H9 (cell line): ENCODE measurements at regions not wholly inside any gene's neighbourhood (a gene's known extent, or its start where the extent isn't known, plus 50 kb on each side); places are given as distances from the start of the nearest gene placed in this dataset.

Source experiments
- DNase-seq: peaks from one replicate; pipeline ENCODE4 v3.0.0-alpha.2; 2017
- H2AFZ ChIP-seq: one replicate; pipeline ENCODE4 v1.6.1; 2013; ENCODE audit warnings: mild to moderate bottlenecking, low read length, control low read depth, moderate library complexity
- H2AK5ac ChIP-seq: 2 replicates; pipeline ENCODE4 v1.6.1; 2013; ENCODE audit warnings: low read length, control low read depth, mixed read lengths; ENCODE audit not compliant: insufficient read length
- H2BK120ac ChIP-seq: one replicate; pipeline ENCODE4 v1.6.1; 2013; ENCODE audit warnings: low read depth, mild to moderate bottlenecking, low read length, control low read depth, inconsistent platforms; ENCODE audit not compliant: poor library complexity, severe bottlenecking
- H2BK12ac ChIP-seq: 2 replicates; pipeline ENCODE4 v1.6.1; 2013; ENCODE audit warnings: low read length, control low read depth, mixed read lengths, low read depth; ENCODE audit not compliant: insufficient read length
- H2BK15ac ChIP-seq: 2 replicates; pipeline ENCODE4 v1.6.1; 2013; ENCODE audit warnings: low read depth, low read length, control low read depth
- H2BK20ac ChIP-seq: one replicate; pipeline ENCODE4 v1.6.1; 2013; ENCODE audit warnings: low read depth, mild to moderate bottlenecking, low read length, control low read depth, inconsistent platforms; ENCODE audit not compliant: poor library complexity, severe bottlenecking
- H2BK5ac ChIP-seq: 2 replicates; pipeline ENCODE4 v1.6.1; 2013; ENCODE audit warnings: low read length, control low read depth, mixed read lengths; ENCODE audit not compliant: insufficient read length
- H3K14ac ChIP-seq: 2 replicates; pipeline ENCODE4 v1.6.1; 2013; ENCODE audit warnings: low read length, control low read depth; ENCODE audit not compliant: insufficient read depth
- H3K18ac ChIP-seq: 2 replicates; pipeline ENCODE4 v1.6.1; 2013; ENCODE audit warnings: low read depth, mild to moderate bottlenecking, mixed read lengths, low read length, control low read depth; ENCODE audit not compliant: insufficient read length
- H3K23ac ChIP-seq: 2 replicates; pipeline ENCODE4 v1.6.1; 2013; ENCODE audit warnings: low read length, control low read depth, mixed read lengths, low read depth; ENCODE audit not compliant: insufficient read length
- H3K23me2 ChIP-seq: 2 replicates; pipeline ENCODE4 v1.6.1; 2013; ENCODE audit warnings: low read depth, mild to moderate bottlenecking, mixed read lengths, low read length, control low read depth; ENCODE audit not compliant: insufficient read length, poor library complexity, severe bottlenecking
- H3K27ac ChIP-seq: 2 replicates; pipeline ENCODE4 v1.5.1; 2013; ENCODE audit warnings: low read length, control low read depth, mixed read lengths, low read depth; ENCODE audit not compliant: insufficient read length
- H3K27me3 ChIP-seq: 2 replicates; pipeline ENCODE4 v1.6.1; 2013; ENCODE audit warnings: low read length, control low read depth, inconsistent platforms; ENCODE audit not compliant: insufficient read depth
- H3K4ac ChIP-seq: 2 replicates; pipeline ENCODE4 v1.6.1; 2013; ENCODE audit warnings: low read depth, mild to moderate bottlenecking, control low read depth, inconsistent platforms, low read length, moderate library complexity
- H3K4me1 ChIP-seq: 2 replicates; pipeline ENCODE4 v1.6.1; 2013; ENCODE audit warnings: low read length, control low read depth, inconsistent platforms; ENCODE audit not compliant: insufficient read depth
- H3K4me2 ChIP-seq: 2 replicates; pipeline ENCODE4 v1.6.1; 2013; ENCODE audit warnings: low read length, control low read depth, mixed read lengths; ENCODE audit not compliant: insufficient read length, insufficient read depth
- H3K56ac ChIP-seq: 2 replicates; pipeline ENCODE4 v1.6.1; 2013; ENCODE audit warnings: low read depth, mild to moderate bottlenecking, mixed read lengths, low read length, control low read depth; ENCODE audit not compliant: insufficient read length
- H3K79me1 ChIP-seq: 2 replicates; pipeline ENCODE4 v1.6.1; 2013; ENCODE audit warnings: low read depth, mild to moderate bottlenecking, moderate library complexity, low read length, control low read depth, inconsistent platforms; ENCODE audit not compliant: insufficient read depth, poor library complexity, severe bottlenecking
- H3K79me2 ChIP-seq: 2 replicates; pipeline ENCODE4 v1.6.1; 2013; ENCODE audit warnings: low read length, control low read depth, inconsistent platforms; ENCODE audit not compliant: insufficient read depth
- H3K9ac ChIP-seq: 2 replicates; pipeline ENCODE4 v1.6.1; 2013; ENCODE audit warnings: low read length, control low read depth, mixed read lengths; ENCODE audit not compliant: insufficient read length; ENCODE audit errors: extremely low read depth
- H3K9me3 ChIP-seq: one replicate; pipeline ENCODE4 v1.6.1; 2013; ENCODE audit warnings: low read depth, low read length, inconsistent platforms; ENCODE audit not compliant: control insufficient read depth
- H3T11ph ChIP-seq: one replicate; pipeline ENCODE4 v1.6.1; 2013; ENCODE audit warnings: mild to moderate bottlenecking, low read length, control low read depth, inconsistent platforms
- H4K20me1 ChIP-seq: one replicate; pipeline ENCODE4 v1.6.1; 2013; ENCODE audit not compliant: control insufficient read depth, insufficient read length, insufficient read depth
- H4K5ac ChIP-seq: 2 replicates; pipeline ENCODE4 v1.6.1; 2013; ENCODE audit warnings: low read depth, mild to moderate bottlenecking, mixed read lengths, low read length, control low read depth; ENCODE audit not compliant: insufficient read length
- H4K8ac ChIP-seq: replicated peaks from 2 replicates; pipeline ENCODE4 v1.6.1; 2013; ENCODE audit warnings: low read length, control low read depth, mixed read lengths, low read depth; ENCODE audit not compliant: insufficient read length
- H4K91ac ChIP-seq: 2 replicates; pipeline ENCODE4 v1.6.1; 2013; ENCODE audit warnings: low read depth, mild to moderate bottlenecking, moderate library complexity, mixed read lengths, low read length, control low read depth; ENCODE audit not compliant: insufficient read length
- H3K27ac Mint-ChIP-seq, 3 experiments: 2 replicates in 2 of 3; 3 replicates in 1 of 3; pipeline ENCODE4 v1.8.0; 2020 to 2021; ENCODE audit warnings: mixed read lengths in 3 of 3, mild to moderate bottlenecking in 1 of 3, moderate library complexity in 1 of 3
- H3K27me3 Mint-ChIP-seq: 2 replicates; pipeline ENCODE4 v1.8.0; 2021; ENCODE audit warnings: low read depth, mild to moderate bottlenecking, moderate library complexity, mixed read lengths
- H3K36me3 Mint-ChIP-seq, 3 experiments: 2 replicates in 2 of 3; 3 replicates in 1 of 3; pipeline ENCODE4 v1.8.0; 2020 to 2021; ENCODE audit warnings: low read depth in 3 of 3, mixed read lengths in 3 of 3; ENCODE audit not compliant: insufficient read depth in 1 of 3
- H3K4me1 Mint-ChIP-seq, 2 experiments: 2 replicates each; pipeline ENCODE4 v1.8.0; 2020; ENCODE audit warnings: mixed read lengths in 2 of 2
- H3K4me3 Mint-ChIP-seq, 2 experiments: 2 replicates in 1 of 2; 3 replicates in 1 of 2; pipeline ENCODE4 v1.8.0; 2020 to 2021; ENCODE audit warnings: mild to moderate bottlenecking in 2 of 2, mixed read lengths in 2 of 2, moderate library complexity in 1 of 2
- H3K9me3 Mint-ChIP-seq, 2 experiments: 2 replicates in 1 of 2; 3 replicates in 1 of 2; pipeline ENCODE4 v1.8.0; 2020; ENCODE audit warnings: mild to moderate bottlenecking in 2 of 2, mixed read lengths in 2 of 2, moderate library complexity in 1 of 2
- WGBS: extraction: QIAGEN DNeasy Blood & Tissue Kit; methylation state at CpG from one replicate; pipeline ENCODE4 v1.1.7; 2013; ENCODE audit warnings: missing lambda C conversion rate, low lambda C conversion rate, mixed read lengths; ENCODE audit not compliant: insufficient read length; ENCODE audit errors: extremely low coverage; 5-methylcytosine and 5-hydroxymethylcytosine counted together
- TF ChIP-seq, protein P1 (sequence below): fragments of 200-600 bp; sonication (generic); conservative IDR thresholded peaks from 3 replicates; pipeline ENCODE4 v1.8.0; 2021; ENCODE audit warnings: antibody characterized with exemption, mild to moderate bottlenecking

DNA sequence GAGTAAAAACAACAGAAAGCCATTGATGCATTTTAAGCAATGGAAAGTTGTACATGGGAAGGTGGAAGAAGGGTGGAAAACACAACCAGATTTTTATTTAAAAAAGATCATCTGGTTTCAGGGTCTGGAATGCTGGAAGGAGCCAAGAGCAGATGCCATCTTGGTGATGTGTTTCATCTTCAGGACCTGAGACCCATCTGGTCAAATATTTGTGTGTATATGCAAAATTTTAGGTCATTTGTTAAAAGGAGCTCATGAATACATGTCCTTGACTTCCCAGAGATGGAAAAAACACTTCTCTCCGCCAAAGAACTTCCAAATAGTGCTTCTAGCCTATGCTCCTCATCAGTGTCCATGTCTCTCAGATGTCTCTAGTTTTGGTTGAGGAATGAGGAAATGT lies 110.6 kb upstream of the GDNF start:
- no peak overlapping the region for H4K8ac ChIP-seq
- no peak overlapping the region for H3K56ac ChIP-seq
- no peak overlapping the region for H4K5ac ChIP-seq
- H3K79me2 ChIP-seq, result no peaks in the 10 kb centered on the region
- H3K23ac ChIP-seq, result no peak overlapping the region
- H3K79me1 ChIP-seq, result no peaks in the 10 kb centered on the region
- Mint-ChIP-seq H3K4me1 (no peaks in the 10 kb centered on the region), H3K4me3 (no peak overlapping the region), H3K9me3 (no peaks in the 10 kb centered on the region), H3K27me3 (no peaks in the 10 kb centered on the region), H3K27ac (no peak overlapping the region; a peak in 1 of 7 replicates), H3K36me3 (no peaks in the 10 kb centered on the region)
- no peak overlapping the region for H2BK120ac ChIP-seq
- H4K91ac ChIP-seq, result no peak overlapping the region
- H2AFZ ChIP-seq, result no peak overlapping the region
- no peaks in the 10 kb centered on the region for H3K23me2 ChIP-seq
- H3K27ac ChIP-seq, result no peak overlapping the region
- H3K27me3 ChIP-seq, result no peaks in the 10 kb centered on the region
- no peak overlapping the region for H2BK5ac ChIP-seq
- no peak overlapping the region for H2BK20ac ChIP-seq
- H3K4me2 ChIP-seq, result no peak overlapping the region
- H2BK12ac ChIP-seq, result no peak overlapping the region
- H3K9ac ChIP-seq, result no peak overlapping the region
- no peak overlapping the region for H3T11ph ChIP-seq
- no peak overlapping the region for H2BK15ac ChIP-seq
- no peak overlapping the region for H3K14ac ChIP-seq
- no peak overlapping the region for H2AK5ac ChIP-seq
- no CpG with 5 or more reads among the region's 1 CpG for WGBS
- H4K20me1 ChIP-seq, result no peaks in the 10 kb centered on the region
- no peaks in the 10 kb centered on the region for H3K4me1 ChIP-seq
- TF ChIP-seq, protein P1, sequence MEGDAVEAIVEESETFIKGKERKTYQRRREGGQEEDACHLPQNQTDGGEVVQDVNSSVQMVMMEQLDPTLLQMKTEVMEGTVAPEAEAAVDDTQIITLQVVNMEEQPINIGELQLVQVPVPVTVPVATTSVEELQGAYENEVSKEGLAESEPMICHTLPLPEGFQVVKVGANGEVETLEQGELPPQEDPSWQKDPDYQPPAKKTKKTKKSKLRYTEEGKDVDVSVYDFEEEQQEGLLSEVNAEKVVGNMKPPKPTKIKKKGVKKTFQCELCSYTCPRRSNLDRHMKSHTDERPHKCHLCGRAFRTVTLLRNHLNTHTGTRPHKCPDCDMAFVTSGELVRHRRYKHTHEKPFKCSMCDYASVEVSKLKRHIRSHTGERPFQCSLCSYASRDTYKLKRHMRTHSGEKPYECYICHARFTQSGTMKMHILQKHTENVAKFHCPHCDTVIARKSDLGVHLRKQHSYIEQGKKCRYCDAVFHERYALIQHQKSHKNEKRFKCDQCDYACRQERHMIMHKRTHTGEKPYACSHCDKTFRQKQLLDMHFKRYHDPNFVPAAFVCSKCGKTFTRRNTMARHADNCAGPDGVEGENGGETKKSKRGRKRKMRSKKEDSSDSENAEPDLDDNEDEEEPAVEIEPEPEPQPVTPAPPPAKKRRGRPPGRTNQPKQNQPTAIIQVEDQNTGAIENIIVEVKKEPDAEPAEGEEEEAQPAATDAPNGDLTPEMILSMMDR, result no peak
- no peak overlapping the region for H3K4ac ChIP-seq
- no peak overlapping the region for H3K18ac ChIP-seq
- no peak for DNase-seq
- H3K9me3 ChIP-seq, result no peaks in the 10 kb centered on the region
